Stimulated activated CD4-positive, alpha-beta T cell treated with anti-CD3 and anti-CD28 coated beads, Interleukin-1b, Interleukin-23, amount 100 ng/mL, for 48 hours (primary cell): ENCODE measurements at regions not wholly inside any gene's neighbourhood (a gene's known extent, or its start where the extent isn't known, plus 50 kb on each side); places are given as distances from the start of the nearest gene placed in this dataset.

ENCODE experiments used
- DNase-seq: peaks from one replicate; pipeline ENCODE4 v3.0.0-alpha.2; 2020

- no peak for DNase-seq
Measured at GRCh38 chr13:72093262-72093661, 226.3 kb upstream of the DACH1 start.

- DNase-seq = no peak
Measured at GRCh38 chr13:72074663-72075062, 207.7 kb upstream of the DACH1 start.

GRCh38 chr13:72072261-72072660 lies 205.3 kb upstream of the DACH1 start:
- DNase-seq = no peak

- no peak for DNase-seq
Measured at GRCh38 chr13:72071713-72072112, 204.7 kb upstream of the DACH1 start.

- no peak for DNase-seq
Measured at GRCh38 chr13:72062566-72062965, 195.6 kb upstream of the DACH1 start.

GRCh38 chr13:72061613-72062012 lies 194.6 kb upstream of the DACH1 start:
- no peak for DNase-seq

GRCh38 chr13:72050251-72050650 lies 183.2 kb upstream of the DACH1 start:
- DNase-seq = no peak

- DNase-seq = no peak
Measured at GRCh38 chr13:72043366-72043765, 176.4 kb upstream of the DACH1 start.

GRCh38 chr13:72041165-72041564 lies 174.2 kb upstream of the DACH1 start:
- no peak for DNase-seq

GRCh38 chr13:72039126-72039525 lies 172.1 kb upstream of the DACH1 start:
- DNase-seq = no peak

- no peak for DNase-seq
Measured at GRCh38 chr13:72029981-72030380, 163.0 kb upstream of the DACH1 start.

GRCh38 chr13:72025836-72026235 lies 158.8 kb upstream of the DACH1 start:
- DNase-seq = no peak

GRCh38 chr13:72023895-72024294 lies 156.9 kb upstream of the DACH1 start:
- no peak for DNase-seq

- DNase-seq = no peak
Measured at GRCh38 chr13:72005455-72005854, 138.5 kb upstream of the DACH1 start.

GRCh38 chr13:72004784-72005374 lies 137.9 kb upstream of the DACH1 start:
- no peak for DNase-seq

GRCh38 chr13:72004246-72004645 lies 137.2 kb upstream of the DACH1 start:
- no peak for DNase-seq

- DNase-seq = no peak
Measured at GRCh38 chr13:71998223-71998622, 131.2 kb upstream of the DACH1 start.

- no peak for DNase-seq
Measured at GRCh38 chr13:71979616-71980015, 112.6 kb upstream of the DACH1 start.

GRCh38 chr13:71977028-71977427 lies 110.0 kb upstream of the DACH1 start:
- DNase-seq = no peak

- DNase-seq = no peak
Measured at GRCh38 chr13:71967990-71968389, 101.0 kb upstream of the DACH1 start.

GRCh38 chr13:71964491-71965100 lies 97.6 kb upstream of the DACH1 start:
- no peak for DNase-seq

GRCh38 chr13:71962735-71963134 lies 95.7 kb upstream of the DACH1 start:
- DNase-seq = no peak

GRCh38 chr13:71962126-71962525 lies 95.1 kb upstream of the DACH1 start:
- DNase-seq = no peak

- DNase-seq = no peak
Measured at GRCh38 chr13:71949441-71949840, 82.4 kb upstream of the DACH1 start.

GRCh38 chr13:71939186-71939585 lies 72.2 kb upstream of the DACH1 start:
- DNase-seq = no peak
